ENCODE measurements at regions not wholly inside any gene's neighbourhood (a gene's known extent, or its start where the extent isn't known, plus 50 kb on each side); places are given as distances from the start of the nearest gene placed in this dataset.

DNA sequence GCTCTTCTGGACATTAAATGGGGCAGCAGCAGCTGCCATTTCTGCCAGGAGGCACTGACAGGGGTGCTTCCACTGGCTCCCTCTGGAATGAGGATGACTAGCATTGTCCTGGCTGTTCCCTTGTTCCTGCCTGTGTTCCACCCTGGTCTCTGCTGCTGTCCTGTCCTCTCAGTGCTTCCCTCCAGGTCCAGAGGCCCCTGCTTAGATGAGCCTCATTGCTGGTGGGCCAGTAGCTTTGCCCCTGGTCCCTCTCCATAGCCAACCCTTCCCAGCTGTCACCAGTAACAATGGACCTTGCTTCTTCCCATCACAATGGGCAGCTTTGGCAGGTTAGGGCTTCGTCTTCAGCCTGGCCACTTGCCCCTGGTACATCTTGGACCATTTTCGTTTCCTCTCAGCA lies 561.1 kb downstream of the TCERG1L start:
- Histone ChIP-seq H3K4me3 (no peak overlapping the region), H3K27me3 (peaks cover 0 to 35% of the 10 kb centered on the region in 2 donors), H3K4me1 (no peaks in the 10 kb centered on the region), H3K9me3 (peaks cover 3 to 14% of the 10 kb centered on the region in 2 donors), H3K27ac (no peak overlapping the region), H3K36me3 (no peaks in the 10 kb centered on the region)
- TF ChIP-seq POLR2AphosphoS5 (IDR thresholded peaks at IDR 0.05) (no peak), POLR2A (IDR thresholded peaks at IDR 0.05) (no peak)
- TF ChIP-seq, protein P1, sequence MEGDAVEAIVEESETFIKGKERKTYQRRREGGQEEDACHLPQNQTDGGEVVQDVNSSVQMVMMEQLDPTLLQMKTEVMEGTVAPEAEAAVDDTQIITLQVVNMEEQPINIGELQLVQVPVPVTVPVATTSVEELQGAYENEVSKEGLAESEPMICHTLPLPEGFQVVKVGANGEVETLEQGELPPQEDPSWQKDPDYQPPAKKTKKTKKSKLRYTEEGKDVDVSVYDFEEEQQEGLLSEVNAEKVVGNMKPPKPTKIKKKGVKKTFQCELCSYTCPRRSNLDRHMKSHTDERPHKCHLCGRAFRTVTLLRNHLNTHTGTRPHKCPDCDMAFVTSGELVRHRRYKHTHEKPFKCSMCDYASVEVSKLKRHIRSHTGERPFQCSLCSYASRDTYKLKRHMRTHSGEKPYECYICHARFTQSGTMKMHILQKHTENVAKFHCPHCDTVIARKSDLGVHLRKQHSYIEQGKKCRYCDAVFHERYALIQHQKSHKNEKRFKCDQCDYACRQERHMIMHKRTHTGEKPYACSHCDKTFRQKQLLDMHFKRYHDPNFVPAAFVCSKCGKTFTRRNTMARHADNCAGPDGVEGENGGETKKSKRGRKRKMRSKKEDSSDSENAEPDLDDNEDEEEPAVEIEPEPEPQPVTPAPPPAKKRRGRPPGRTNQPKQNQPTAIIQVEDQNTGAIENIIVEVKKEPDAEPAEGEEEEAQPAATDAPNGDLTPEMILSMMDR (IDR thresholded peaks at IDR 0.05): no peak
- intact Hi-C loops (cut with DNase I; ENCODE audit: low total_unique reads): no loop called here
- DNase-seq (ENCODE audit: low spot score in 2 of 2): no peak

DNA sequence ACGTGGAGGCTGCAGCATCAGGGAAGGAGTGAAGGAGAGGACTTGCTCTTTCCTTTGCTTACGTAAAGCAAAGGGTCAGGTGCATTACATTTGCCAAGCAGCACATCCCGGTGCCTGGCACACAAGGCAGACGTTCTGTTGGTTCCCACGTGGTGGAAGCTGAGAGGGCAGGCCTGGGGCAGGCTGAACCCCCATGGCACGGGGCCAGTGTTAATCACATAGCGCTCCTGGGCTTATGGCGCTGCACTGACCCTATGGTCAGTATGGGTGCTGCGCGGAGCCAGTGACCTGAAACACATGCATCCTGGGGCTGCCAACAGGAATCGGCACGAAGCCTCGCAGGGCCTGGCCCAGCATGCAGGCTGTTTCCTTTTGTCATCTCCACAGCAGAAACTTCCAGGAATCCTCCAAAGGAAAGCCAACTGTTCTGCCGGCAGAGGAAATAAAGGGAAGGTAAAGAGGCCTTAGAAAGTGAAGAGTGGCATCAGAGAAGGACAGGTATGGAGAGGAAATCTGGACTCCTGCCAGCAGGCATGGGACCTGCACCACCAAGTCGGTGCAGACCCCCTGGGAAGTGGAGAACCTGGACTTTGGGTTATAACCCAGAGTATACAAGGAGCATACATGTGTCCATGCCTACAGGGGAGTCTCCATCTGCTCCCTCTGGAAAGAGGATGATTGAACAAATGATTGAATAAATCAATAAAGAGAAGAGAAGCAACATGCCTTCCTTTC lies 560.2 kb downstream of the TCERG1L start:
- H3K36me3 ChIP-seq: no peaks in the 10 kb centered on the region
- peak in 1 of 2 donors; percentile 36 for DNase-seq (ENCODE audit: low spot score in 2 of 2)
- peaks cover 0 to 31% of the 10 kb centered on the region in 2 donors for H3K27me3 ChIP-seq
- no peak overlapping the region for H3K4me3 ChIP-seq
- TF ChIP-seq, protein P1 (IDR thresholded peaks at IDR 0.05): no peak
- TF ChIP-seq POLR2AphosphoS5 (IDR thresholded peaks at IDR 0.05): no peak
- no peak for TF ChIP-seq POLR2A (IDR thresholded peaks at IDR 0.05)
- H3K9me3 ChIP-seq: peaks cover 3 to 18% of the 10 kb centered on the region in 2 donors
- intact Hi-C loops (cut with DNase I; ENCODE audit: low total_unique reads): no loop called here
- no peak overlapping the region for H3K27ac ChIP-seq
- no peaks in the 10 kb centered on the region for H3K4me1 ChIP-seq

DNA sequence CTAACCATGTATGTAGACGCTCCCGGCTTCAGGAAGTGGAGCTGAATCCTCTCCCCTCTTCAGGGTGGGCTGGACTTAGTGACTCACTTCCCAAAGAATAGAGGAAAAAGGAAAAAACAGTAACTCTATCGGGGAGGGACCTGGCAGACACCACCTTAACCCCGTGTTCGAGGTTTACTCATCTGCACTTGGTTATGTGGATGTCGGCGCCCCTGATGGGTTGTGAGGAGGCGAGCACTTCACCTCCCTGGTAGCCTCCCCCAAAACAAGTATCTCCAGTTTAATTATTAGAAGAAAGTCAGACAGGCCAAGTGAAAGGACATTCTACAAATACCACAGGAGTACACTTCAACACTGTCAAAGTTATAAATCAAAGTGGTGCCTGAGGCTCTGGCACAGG lies 559.7 kb downstream of the TCERG1L start:
- Histone ChIP-seq H3K9me3 (peaks cover 3 to 18% of the 10 kb centered on the region in 2 donors), H3K27ac (no peak overlapping the region), H3K4me3 (no peak overlapping the region), H3K4me1 (no peaks in the 10 kb centered on the region), H3K27me3 (peaks cover 0 to 27% of the 10 kb centered on the region in 2 donors), H3K36me3 (no peaks in the 10 kb centered on the region)
- intact Hi-C loops (cut with DNase I; ENCODE audit: low total_unique reads): no loop called here
- DNase-seq (ENCODE audit: low spot score in 2 of 2): peak in 1 of 2 donors; percentile 6
- TF ChIP-seq POLR2A (IDR thresholded peaks at IDR 0.05): no peak
- TF ChIP-seq, protein P1 (IDR thresholded peaks at IDR 0.05): no peak
- TF ChIP-seq POLR2AphosphoS5 (IDR thresholded peaks at IDR 0.05): no peak

DNA sequence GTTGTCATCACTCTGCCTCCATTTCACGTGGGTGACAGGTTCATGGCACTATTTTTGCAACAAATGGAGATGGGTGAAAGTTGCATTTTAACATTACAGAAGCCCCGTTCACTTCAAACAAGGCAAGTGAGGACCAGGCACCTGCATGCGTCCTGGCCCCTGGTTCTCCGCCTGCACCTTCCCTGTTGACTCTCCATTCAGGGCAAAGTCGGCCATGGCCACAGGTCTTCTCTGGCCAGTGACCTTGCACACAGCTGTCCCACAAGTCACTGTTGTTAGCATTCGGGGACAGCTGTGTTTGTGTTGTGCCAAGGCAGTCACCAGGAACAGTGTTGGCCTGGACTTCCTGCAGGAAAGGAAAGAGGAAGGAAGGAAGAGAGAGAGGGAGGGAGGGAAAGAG lies 554.9 kb downstream of the TCERG1L start:
- Histone ChIP-seq H3K27me3 (peaks cover 0 to 29% of the 10 kb centered on the region in 2 donors), H3K36me3 (no peaks in the 10 kb centered on the region), H3K4me1 (no peaks in the 10 kb centered on the region), H3K27ac (no peak overlapping the region), H3K4me3 (no peak overlapping the region), H3K9me3 (peaks cover 3 to 18% of the 10 kb centered on the region in 2 donors)
- intact Hi-C loops (cut with DNase I; ENCODE audit: low total_unique reads): no loop called here
- no peak for DNase-seq (ENCODE audit: low spot score in 2 of 2)
- TF ChIP-seq POLR2A (IDR thresholded peaks at IDR 0.05) (no peak), POLR2AphosphoS5 (IDR thresholded peaks at IDR 0.05) (no peak)
- TF ChIP-seq, protein P1 (IDR thresholded peaks at IDR 0.05): no peak

DNA sequence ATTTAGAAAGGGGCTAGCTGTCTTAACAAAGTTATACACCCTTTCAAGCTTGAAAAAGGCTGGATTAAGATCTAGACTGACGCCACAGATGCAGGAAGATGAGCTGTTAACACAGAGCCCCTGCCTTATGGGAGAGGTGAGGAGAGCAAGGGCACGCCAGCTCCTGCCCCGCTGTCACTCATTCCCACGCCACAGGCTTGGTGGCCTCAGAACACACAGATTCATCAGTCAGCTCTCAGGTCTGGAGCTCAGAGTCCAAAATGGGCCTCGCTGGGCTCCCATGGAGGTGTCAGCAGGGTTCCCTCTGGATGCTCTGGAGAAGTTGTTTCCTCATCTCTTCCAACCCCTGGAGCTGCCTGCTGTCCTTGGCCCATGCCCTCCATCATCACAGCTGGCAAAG lies 554.2 kb downstream of the TCERG1L start:
- no peak overlapping the region for H3K4me3 ChIP-seq
- H3K9me3 ChIP-seq: peaks cover 3 to 18% of the 10 kb centered on the region in 2 donors
- H3K27me3 ChIP-seq: peaks cover 0 to 32% of the 10 kb centered on the region in 2 donors
- H3K36me3 ChIP-seq: no peaks in the 10 kb centered on the region
- no peaks in the 10 kb centered on the region for H3K4me1 ChIP-seq
- TF ChIP-seq POLR2A (IDR thresholded peaks at IDR 0.05) (no peak), POLR2AphosphoS5 (IDR thresholded peaks at IDR 0.05) (no peak)
- TF ChIP-seq, protein P1 (IDR thresholded peaks at IDR 0.05): no peak
- no peak overlapping the region for H3K27ac ChIP-seq
- intact Hi-C loops (cut with DNase I; ENCODE audit: low total_unique reads): no loop called here
- no peak for DNase-seq (ENCODE audit: low spot score in 2 of 2)
